ENCODE measurements at regions not wholly inside any gene's neighbourhood (a gene's known extent, or its start where the extent isn't known, plus 50 kb on each side); places are given as distances from the start of the nearest gene placed in this dataset.

DNA sequence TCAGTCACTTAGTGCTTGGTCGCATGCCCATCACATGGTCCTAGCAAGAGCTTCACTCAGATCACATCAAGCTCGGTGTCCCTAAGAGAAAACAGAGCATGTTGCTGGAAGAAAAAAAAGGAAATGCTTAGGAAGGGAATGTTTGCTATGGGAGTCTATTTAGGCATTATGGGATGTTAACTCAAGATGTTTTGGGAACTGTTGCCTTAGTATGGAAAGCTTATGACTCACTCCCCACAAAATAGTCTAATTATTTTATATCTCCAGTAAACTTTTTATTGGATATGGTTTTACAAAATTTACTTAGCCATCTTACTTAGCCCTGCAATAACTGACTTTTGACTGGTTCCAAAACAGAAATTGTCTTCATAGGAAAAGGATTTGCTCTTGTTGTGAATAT is 439.5 kb upstream of the ZEB2 start:
- H3K27ac ChIP-seq (ENCODE audit: low read length) = no peak overlapping the region
- no peak for DNase-seq
- no peak overlapping the region for H3K4me3 ChIP-seq (ENCODE audit: low read length)
- WGBS (ENCODE audit: insufficient coverage) = 86% methylated on average over 1 of the region's 2 CpGs
- H3K9me3 ChIP-seq (replicated peaks; ENCODE audit: control insufficient read depth, low read depth, low read length) = no peaks in the 10 kb centered on the region
- H3K4me1 ChIP-seq (ENCODE audit: control insufficient read depth, insufficient read depth, low read length) = no peaks in the 10 kb centered on the region
- no peaks in the 10 kb centered on the region for H3K36me3 ChIP-seq (ENCODE audit: control insufficient read depth, insufficient read depth, low read length)
- no peaks in the 10 kb centered on the region for H3K27me3 ChIP-seq (ENCODE audit: control insufficient read depth, insufficient read depth, low read length)

DNA sequence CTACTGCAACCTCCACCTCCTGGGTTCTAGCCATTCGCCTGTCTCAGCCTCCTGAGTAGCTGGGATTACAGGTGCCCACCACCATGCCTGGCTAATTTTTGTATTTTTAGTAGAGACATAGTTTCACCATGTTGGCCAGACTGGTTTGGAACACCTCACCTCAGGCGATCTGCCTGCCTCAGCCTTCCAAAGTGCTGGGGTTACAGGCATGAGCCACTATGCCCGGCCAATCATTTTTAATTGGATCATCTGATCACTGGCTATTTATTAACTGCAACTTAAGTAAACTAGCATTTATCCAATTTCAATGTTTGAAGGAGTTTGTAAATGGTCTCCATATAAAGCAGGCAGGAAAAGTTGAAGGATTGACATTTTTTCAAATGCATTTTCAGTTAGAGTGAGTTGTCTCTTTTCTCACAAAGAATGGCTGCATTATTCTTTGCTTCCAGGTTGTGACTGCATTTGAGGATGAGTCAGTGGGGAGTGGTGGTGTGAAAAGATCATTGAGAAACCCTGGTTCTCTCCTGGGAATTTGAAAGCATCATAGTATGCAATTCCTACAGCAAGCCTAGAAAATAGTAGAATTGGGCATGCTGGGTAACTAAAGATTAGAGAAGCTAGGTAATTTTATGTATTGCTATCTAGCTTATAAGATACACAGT is 431.1 kb upstream of the ZEB2 start:
- peak; percentile 46 for DNase-seq
- Histone ChIP-seq H3K4me3 (ENCODE audit: low read length) (no peak overlapping the region), H3K27ac (ENCODE audit: low read length) (no peak overlapping the region), H3K36me3 (ENCODE audit: control insufficient read depth, insufficient read depth, low read length) (no peaks in the 10 kb centered on the region), H3K9me3 (replicated peaks; ENCODE audit: control insufficient read depth, low read depth, low read length) (no peaks in the 10 kb centered on the region), H3K4me1 (ENCODE audit: control insufficient read depth, insufficient read depth, low read length) (no peaks in the 10 kb centered on the region), H3K27me3 (ENCODE audit: control insufficient read depth, insufficient read depth, low read length) (no peaks in the 10 kb centered on the region)
- 100% methylated on average over 2 of the region's 3 CpGs for WGBS (ENCODE audit: insufficient coverage)

DNA sequence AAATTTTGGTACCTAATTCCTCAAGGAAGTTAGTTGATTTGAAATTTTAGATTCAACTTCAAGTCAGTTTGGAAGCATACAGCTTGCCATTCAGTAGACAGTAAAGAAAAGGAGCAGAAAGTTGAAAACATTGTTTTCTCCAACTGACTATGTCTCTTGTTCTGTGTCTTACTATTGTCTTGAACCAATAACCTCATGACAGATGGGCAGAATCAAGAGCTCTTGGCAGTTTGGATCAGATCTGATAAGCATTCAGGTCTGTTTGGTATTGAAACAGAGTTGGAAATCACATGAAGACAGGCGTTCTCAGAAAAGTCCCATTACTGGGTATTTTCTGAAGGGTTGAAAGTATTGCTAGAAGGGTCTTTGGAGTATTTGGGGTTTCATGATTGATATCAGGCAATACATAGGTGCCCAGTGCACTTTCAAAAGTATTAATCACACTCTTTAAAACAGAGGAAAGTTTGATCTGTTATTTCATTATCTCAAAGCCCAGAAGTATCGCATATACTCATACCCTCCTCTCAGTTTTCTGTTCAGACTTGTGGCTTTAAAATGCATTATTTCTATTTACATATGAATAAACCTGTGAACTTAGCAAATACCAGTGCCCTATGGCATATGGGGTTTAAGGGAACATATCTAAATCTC is 428.4 kb upstream of the ZEB2 start:
- Histone ChIP-seq H3K36me3 (ENCODE audit: control insufficient read depth, insufficient read depth, low read length) (no peaks in the 10 kb centered on the region), H3K4me1 (ENCODE audit: control insufficient read depth, insufficient read depth, low read length) (no peaks in the 10 kb centered on the region), H3K9me3 (replicated peaks; ENCODE audit: control insufficient read depth, low read depth, low read length) (no peaks in the 10 kb centered on the region), H3K4me3 (ENCODE audit: low read length) (no peak overlapping the region), H3K27ac (ENCODE audit: low read length) (no peak overlapping the region), H3K27me3 (ENCODE audit: control insufficient read depth, insufficient read depth, low read length) (no peaks in the 10 kb centered on the region)
- no CpG with 5 or more reads among the region's 2 CpGs for WGBS (ENCODE audit: insufficient coverage)
- no peak for DNase-seq

DNA sequence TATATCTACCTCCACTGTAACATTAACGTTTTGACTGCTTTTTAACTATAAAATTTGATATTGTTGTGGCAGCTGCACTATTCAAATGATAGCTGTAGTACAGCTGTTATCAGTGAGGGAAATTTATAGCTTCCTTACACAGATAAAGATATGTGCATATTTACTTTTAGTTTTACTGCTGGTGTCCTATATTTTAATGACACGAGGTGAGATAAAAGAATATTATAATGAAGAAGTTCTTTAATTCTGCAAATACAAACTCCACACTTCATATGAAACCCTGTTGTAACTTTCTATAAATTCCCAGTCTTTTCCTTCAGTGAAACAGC is 427.8 kb upstream of the ZEB2 start:
- Histone ChIP-seq H3K36me3 (ENCODE audit: control insufficient read depth, insufficient read depth, low read length) (no peaks in the 10 kb centered on the region), H3K4me1 (ENCODE audit: control insufficient read depth, insufficient read depth, low read length) (no peaks in the 10 kb centered on the region), H3K9me3 (replicated peaks; ENCODE audit: control insufficient read depth, low read depth, low read length) (no peaks in the 10 kb centered on the region), H3K27me3 (ENCODE audit: control insufficient read depth, insufficient read depth, low read length) (no peaks in the 10 kb centered on the region), H3K27ac (ENCODE audit: low read length) (no peak overlapping the region), H3K4me3 (ENCODE audit: low read length) (no peak overlapping the region)
- no peak for DNase-seq
- no CpG with 5 or more reads among the region's 2 CpGs for WGBS (ENCODE audit: insufficient coverage)

DNA sequence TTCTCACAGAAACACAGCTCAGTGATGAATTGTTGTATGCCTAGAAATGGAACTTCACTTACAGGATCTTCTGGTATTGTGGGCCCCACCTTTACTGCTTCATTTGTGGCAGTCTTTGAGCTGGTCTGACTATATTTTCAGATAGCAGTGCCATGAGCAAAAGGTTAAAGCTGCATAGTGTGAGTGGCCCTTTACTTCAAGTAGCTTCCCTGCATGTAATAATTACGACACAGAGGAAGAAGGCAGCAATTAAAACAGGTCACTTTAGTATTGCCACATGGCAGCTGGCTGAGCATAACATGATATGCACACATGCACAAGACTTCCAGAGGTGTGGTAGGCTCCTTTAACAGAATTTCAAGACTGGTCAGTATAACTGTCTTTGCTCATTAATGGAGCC is 426.3 kb upstream of the ZEB2 start:
- Histone ChIP-seq H3K4me1 (ENCODE audit: control insufficient read depth, insufficient read depth, low read length) (no peaks in the 10 kb centered on the region), H3K4me3 (ENCODE audit: low read length) (no peak overlapping the region), H3K9me3 (replicated peaks; ENCODE audit: control insufficient read depth, low read depth, low read length) (no peaks in the 10 kb centered on the region), H3K36me3 (ENCODE audit: control insufficient read depth, insufficient read depth, low read length) (no peaks in the 10 kb centered on the region), H3K27me3 (ENCODE audit: control insufficient read depth, insufficient read depth, low read length) (no peaks in the 10 kb centered on the region), H3K27ac (ENCODE audit: low read length) (no peak overlapping the region)
- 50% methylated on average over 1 of the region's 1 CpG for whole genome bisulfite sequencing (ENCODE audit: insufficient coverage)
- DNase-seq = no peak

DNA sequence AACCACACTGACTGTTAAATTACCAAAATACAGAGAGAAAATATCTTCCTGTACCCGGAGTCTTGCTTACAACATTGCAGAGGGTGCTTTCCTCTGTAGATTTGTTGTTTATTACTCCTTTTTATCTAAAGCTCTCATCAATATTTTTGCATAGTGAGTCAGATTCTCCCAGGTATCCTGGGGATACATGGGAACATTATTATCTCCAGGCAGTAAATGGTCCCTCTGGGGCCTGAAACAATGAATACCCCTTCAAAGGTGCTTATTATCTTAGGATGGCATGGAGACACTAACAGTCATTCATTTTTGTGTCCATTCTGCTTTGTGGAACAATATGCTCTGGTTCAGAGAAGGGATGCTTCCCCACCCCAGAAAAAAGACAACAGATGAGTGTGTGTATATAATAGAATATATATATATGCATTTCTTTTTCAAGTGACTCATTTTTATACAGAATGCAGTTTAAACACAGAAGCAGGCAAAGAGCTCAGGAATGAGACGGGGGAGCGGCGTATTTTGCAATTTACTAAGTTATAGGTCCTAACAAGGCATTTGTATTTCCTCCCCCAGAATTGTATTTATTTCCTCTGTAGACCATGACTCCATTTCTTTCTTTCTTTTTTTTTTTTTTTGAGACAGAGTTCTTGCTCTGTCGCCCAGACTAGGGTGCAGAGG is 424.8 kb upstream of the ZEB2 start:
- Histone ChIP-seq H3K36me3 (ENCODE audit: control insufficient read depth, insufficient read depth, low read length) (no peaks in the 10 kb centered on the region), H3K27me3 (ENCODE audit: control insufficient read depth, insufficient read depth, low read length) (no peaks in the 10 kb centered on the region), H3K9me3 (replicated peaks; ENCODE audit: control insufficient read depth, low read depth, low read length) (no peaks in the 10 kb centered on the region), H3K27ac (ENCODE audit: low read length) (peak overlapping the region; percentile 50), H3K4me3 (ENCODE audit: low read length) (no peak overlapping the region), H3K4me1 (ENCODE audit: control insufficient read depth, insufficient read depth, low read length) (no peaks in the 10 kb centered on the region)
- DNase-seq = no peak
- 100% methylated on average over 3 of the region's 5 CpGs for WGBS (ENCODE audit: insufficient coverage)

DNA sequence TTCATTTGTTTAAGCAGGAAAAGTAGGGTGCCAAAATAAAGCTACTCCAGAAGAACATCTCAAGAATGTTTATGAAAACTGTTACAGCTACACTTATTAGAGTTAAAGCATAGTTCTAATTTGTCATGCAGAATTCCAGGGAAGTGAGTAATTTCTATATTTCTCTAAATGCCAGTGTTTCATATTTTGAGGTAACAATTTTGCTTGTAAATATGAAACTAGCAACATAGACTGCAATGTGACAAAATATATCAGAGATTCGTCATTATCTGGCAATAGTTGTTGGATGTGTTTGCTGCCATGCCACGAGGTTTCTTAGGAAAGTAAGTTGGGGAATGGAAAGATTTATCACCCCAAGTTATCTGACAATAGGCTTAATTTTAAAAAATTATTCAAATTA is 424.1 kb upstream of the ZEB2 start:
- H3K4me1 ChIP-seq (ENCODE audit: control insufficient read depth, insufficient read depth, low read length) = no peaks in the 10 kb centered on the region
- DNase-seq = peak; percentile 50
- H3K4me3 ChIP-seq (ENCODE audit: low read length) = no peak overlapping the region
- H3K27me3 ChIP-seq (ENCODE audit: control insufficient read depth, insufficient read depth, low read length) = no peaks in the 10 kb centered on the region
- no CpG with 5 or more reads among the region's 2 CpGs for WGBS (ENCODE audit: insufficient coverage)
- no peaks in the 10 kb centered on the region for H3K36me3 ChIP-seq (ENCODE audit: control insufficient read depth, insufficient read depth, low read length)
- no peaks in the 10 kb centered on the region for H3K9me3 ChIP-seq (replicated peaks; ENCODE audit: control insufficient read depth, low read depth, low read length)
- H3K27ac ChIP-seq (ENCODE audit: low read length) = peak overlapping the region; percentile 50

DNA sequence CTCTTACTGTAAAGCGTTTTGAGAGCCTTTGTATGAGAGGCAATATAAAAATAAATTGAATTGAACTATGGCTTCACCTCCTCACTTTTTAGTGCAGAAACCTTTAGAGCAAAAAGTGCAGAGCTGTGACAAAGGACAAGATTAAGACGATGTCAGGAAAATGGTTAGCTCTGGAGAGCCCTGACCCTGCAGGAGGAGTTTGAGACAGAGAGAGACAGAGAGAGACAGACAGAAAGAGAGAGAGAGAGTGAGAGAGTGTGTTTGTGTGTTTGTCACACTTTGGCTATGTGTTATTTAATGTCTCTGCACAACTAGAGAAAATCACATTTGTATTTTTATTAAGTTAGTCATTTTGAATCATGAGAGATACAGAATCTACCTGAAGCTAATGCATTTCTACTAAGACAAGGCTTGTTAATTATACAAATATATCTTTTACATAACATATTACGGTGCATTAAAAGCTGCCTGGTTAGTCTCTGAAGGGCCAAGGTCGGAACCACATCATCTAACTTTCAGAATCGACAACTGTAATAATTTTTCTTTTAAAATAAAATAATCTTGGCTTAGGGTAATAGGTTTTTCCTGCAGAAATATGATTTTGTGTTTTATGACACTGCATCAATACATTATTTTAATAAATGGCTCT is 423.5 kb upstream of the ZEB2 start:
- Histone ChIP-seq H3K4me3 (ENCODE audit: low read length) (no peak overlapping the region), H3K36me3 (ENCODE audit: control insufficient read depth, insufficient read depth, low read length) (no peaks in the 10 kb centered on the region), H3K27ac (ENCODE audit: low read length) (peak overlapping the region; percentile 50), H3K27me3 (ENCODE audit: control insufficient read depth, insufficient read depth, low read length) (no peaks in the 10 kb centered on the region), H3K4me1 (ENCODE audit: control insufficient read depth, insufficient read depth, low read length) (no peaks in the 10 kb centered on the region), H3K9me3 (replicated peaks; ENCODE audit: control insufficient read depth, low read depth, low read length) (no peaks in the 10 kb centered on the region)
- no peak for DNase-seq
- WGBS (ENCODE audit: insufficient coverage) = 60% methylated on average over 1 of the region's 5 CpGs

DNA sequence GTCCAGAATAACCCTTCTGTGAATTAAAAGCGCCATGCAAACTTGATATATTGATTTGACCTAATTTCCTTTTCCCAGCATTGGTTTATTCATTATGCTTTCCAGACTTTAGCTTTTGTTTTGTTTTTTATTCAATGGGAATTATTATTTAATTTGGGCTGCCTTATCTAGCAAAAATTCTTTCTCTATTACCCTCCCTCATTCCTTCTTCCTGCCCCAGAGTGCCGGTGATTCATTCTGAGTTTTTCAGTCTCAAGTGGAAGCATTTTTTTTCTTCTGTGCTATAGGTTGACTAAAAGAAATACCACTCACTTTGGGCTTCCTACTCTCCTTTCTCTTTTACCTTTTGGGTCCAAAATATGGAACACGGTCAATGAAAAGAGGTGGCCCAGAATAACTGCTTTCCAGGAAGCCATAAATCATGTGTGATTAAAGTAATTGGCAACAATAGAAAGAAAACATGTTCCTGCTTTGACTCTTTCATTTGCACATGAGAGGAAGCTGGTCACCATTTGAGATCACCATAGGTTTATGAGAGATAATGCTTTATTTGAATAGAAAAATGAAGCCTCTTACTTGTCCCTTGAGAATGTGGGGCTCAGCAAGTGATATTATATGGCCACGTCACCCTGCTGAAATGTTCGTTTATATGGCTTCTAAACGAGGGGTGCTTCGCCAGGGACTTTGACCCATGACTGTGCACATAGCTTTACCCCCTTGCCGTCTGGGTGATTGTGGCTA is 422.8 kb upstream of the ZEB2 start:
- Histone ChIP-seq H3K4me1 (ENCODE audit: control insufficient read depth, insufficient read depth, low read length) (peaks cover 3% of the 10 kb centered on the region), H3K9me3 (replicated peaks; ENCODE audit: control insufficient read depth, low read depth, low read length) (no peaks in the 10 kb centered on the region), H3K27me3 (ENCODE audit: control insufficient read depth, insufficient read depth, low read length) (no peaks in the 10 kb centered on the region), H3K4me3 (ENCODE audit: low read length) (no peak overlapping the region), H3K27ac (ENCODE audit: low read length) (no peak overlapping the region), H3K36me3 (ENCODE audit: control insufficient read depth, insufficient read depth, low read length) (no peaks in the 10 kb centered on the region)
- DNase-seq = no peak
- 90% methylated on average over 2 of the region's 8 CpGs for WGBS (ENCODE audit: insufficient coverage)

Measured in muscle of leg (tissue), 3 donors.